HG02571 (cell line): ENCODE measurements at regions not wholly inside any gene's neighbourhood (a gene's known extent, or its start where the extent isn't known, plus 50 kb on each side); places are given as distances from the start of the nearest gene placed in this dataset.
"Not testable (repeated sequence)": the region's sequence is repeated elsewhere in the genome, so short reads cannot be mapped to it uniquely, and the experiment has no call there.

ENCODE experiments used
- ATAC-seq: cut with Tn5 transposase; IDR thresholded peaks from one replicate; pipeline ENCODE4 v1.9.1; 2021; ENCODE audit warnings: mild to moderate bottlenecking, moderate library complexity; ENCODE audit not compliant: unreplicated experiment

- no peak for ATAC-seq
Measured at GRCh38 chr15:81939604-81940440, 106.0 kb downstream of the MEX3B start.

GRCh38 chr15:81937189-81937588 is 108.6 kb downstream of the MEX3B start:
- no peak for ATAC-seq

- ATAC-seq: no peak
Measured at GRCh38 chr15:81930582-81931369, 115.0 kb downstream of the MEX3B start.

GRCh38 chr15:81929557-81929956 is 116.3 kb downstream of the MEX3B start:
- ATAC-seq: no peak

- no peak for ATAC-seq
Measured at GRCh38 chr15:81926981-81927380, 118.8 kb downstream of the MEX3B start.

GRCh38 chr15:81924729-81925128 is 121.1 kb downstream of the MEX3B start:
- no peak for ATAC-seq

- no peak for ATAC-seq
Measured at GRCh38 chr15:81923561-81924350, 122.1 kb downstream of the MEX3B start.

GRCh38 chr15:81922143-81922542 is 123.7 kb downstream of the MEX3B start:
- no peak for ATAC-seq

- no peak for ATAC-seq
Measured at GRCh38 chr15:81921163-81921562, 124.7 kb downstream of the MEX3B start.

GRCh38 chr15:81918767-81919166 is 127.1 kb downstream of the MEX3B start:
- ATAC-seq: not testable (repeated sequence)

- no peak for ATAC-seq
Measured at GRCh38 chr15:81916451-81916850, 129.4 kb downstream of the MEX3B start.

GRCh38 chr15:81915990-81916389 is 129.8 kb downstream of the MEX3B start:
- no peak for ATAC-seq

- ATAC-seq: no peak
Measured at GRCh38 chr15:81914734-81915256, 131.0 kb downstream of the MEX3B start.

- ATAC-seq: no peak
Measured at GRCh38 chr15:81914333-81914732, 131.5 kb downstream of the MEX3B start.

GRCh38 chr15:81911022-81911971 is 134.5 kb downstream of the MEX3B start:
- ATAC-seq: no peak

- no peak for ATAC-seq
Measured at GRCh38 chr15:81910355-81911021, 135.3 kb downstream of the MEX3B start.

GRCh38 chr15:81909011-81909358 is 136.8 kb downstream of the MEX3B start:
- no peak for ATAC-seq

- ATAC-seq: no peak
Measured at GRCh38 chr15:81908111-81908510, 137.7 kb downstream of the MEX3B start.

GRCh38 chr15:81907521-81907920 is 138.3 kb downstream of the MEX3B start:
- no peak for ATAC-seq
